AG04449 (cell line): ENCODE measurements at regions not wholly inside any gene's neighbourhood (a gene's known extent, or its start where the extent isn't known, plus 50 kb on each side); places are given as distances from the start of the nearest gene placed in this dataset.
"Not testable (repeated sequence)": the region's sequence is repeated elsewhere in the genome, so short reads cannot be mapped to it uniquely, and the experiment has no call there.

ENCODE experiments used
- CTCF ChIA-PET: fragments of 350-600 bp; formaldehyde crosslinking; extraction: SDS; loops from one replicate; lab custom pipeline; 2021; ENCODE audit warnings: antibody characterized with exemption; lab: Yijun Ruan, JAX
- POLR2A ChIA-PET: fragments of 400-600, 350-600 bp; formaldehyde crosslinking; extraction: SDS; loops from one replicate; lab custom pipeline; 2020; ENCODE audit warnings: antibody characterized with exemption, inconsistent platforms; lab: Yijun Ruan, JAX
- DNase-seq: peaks from one replicate; pipeline ENCODE4 v3.0.0-alpha.2; 2010; ENCODE audit warnings: low read depth, low spot score
- H3K4me3 ChIP-seq: 2 replicates; pipeline ENCODE4 v1.5.1; 2011; ENCODE audit warnings: low read depth, mild to moderate bottlenecking, control low read depth, low read length
- TF ChIP-seq, protein P1 (sequence below): IDR thresholded peaks from one replicate; pipeline ENCODE4 v1.5.1; 2011; ENCODE audit warnings: mild to moderate bottlenecking, moderate library complexity, low read length, control low read depth, inconsistent platforms; ENCODE audit not compliant: insufficient read depth; ENCODE audit errors: missing control alignments

DNA sequence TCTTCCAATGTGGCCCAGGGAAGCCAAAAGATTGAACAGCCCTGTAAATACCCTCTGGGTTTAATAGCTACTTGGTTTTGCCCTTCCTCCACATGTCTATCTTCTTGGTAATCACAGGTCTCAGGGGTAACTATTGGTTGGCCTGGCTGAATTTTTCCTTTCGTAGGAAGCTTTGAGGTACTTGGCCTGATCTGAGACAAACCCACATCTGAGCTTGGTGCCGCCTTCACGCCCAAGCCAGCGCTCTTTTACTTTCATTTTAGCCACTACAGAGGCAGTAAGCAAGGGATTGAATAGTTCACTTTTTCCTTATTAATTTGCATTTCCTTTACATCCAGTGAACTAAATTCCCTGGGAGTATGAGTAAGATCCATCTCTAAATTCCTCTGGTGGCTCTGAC, 397.6 kb upstream of the USP9Y start:
- TF ChIP-seq, protein P1, sequence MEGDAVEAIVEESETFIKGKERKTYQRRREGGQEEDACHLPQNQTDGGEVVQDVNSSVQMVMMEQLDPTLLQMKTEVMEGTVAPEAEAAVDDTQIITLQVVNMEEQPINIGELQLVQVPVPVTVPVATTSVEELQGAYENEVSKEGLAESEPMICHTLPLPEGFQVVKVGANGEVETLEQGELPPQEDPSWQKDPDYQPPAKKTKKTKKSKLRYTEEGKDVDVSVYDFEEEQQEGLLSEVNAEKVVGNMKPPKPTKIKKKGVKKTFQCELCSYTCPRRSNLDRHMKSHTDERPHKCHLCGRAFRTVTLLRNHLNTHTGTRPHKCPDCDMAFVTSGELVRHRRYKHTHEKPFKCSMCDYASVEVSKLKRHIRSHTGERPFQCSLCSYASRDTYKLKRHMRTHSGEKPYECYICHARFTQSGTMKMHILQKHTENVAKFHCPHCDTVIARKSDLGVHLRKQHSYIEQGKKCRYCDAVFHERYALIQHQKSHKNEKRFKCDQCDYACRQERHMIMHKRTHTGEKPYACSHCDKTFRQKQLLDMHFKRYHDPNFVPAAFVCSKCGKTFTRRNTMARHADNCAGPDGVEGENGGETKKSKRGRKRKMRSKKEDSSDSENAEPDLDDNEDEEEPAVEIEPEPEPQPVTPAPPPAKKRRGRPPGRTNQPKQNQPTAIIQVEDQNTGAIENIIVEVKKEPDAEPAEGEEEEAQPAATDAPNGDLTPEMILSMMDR = no peak
- ChIA-PET CTCF (no interaction called here), POLR2A (no interaction called here)
- no peak for DNase-seq
- no peak overlapping the region for H3K4me3 ChIP-seq

- ChIA-PET CTCF (no interaction called here), POLR2A (no interaction called here)
- DNase-seq = no peak
- no peak overlapping the region for H3K4me3 ChIP-seq
- TF ChIP-seq, protein P1 = no peak
These were observed 395.6 kb upstream of the USP9Y start for GRCh38 chrY:12305456-12305855.

DNA sequence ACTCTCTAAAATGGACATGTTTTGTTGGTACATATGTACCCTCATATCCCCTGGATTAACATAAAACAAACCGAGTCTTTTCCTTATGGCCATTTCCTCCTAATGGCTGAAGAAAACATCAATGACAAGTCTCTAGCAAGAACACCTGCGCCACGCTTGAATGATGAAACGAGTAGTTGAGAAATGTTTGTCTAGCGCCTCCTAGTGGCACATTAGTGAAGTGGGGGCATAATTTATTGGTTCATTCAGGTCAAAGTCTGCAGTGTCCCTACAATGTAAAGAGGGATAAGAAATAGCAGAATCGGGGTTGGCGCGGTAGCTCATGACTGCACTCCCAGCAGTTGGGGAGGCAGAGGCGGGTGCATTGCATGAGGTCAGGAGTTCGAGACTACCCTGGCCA, 391.8 kb upstream of the USP9Y start:
- ChIA-PET POLR2A (no interaction called here), CTCF (interaction anchor here (0.7 kb wide), 1 partner anchor 13 kb away, joined by 3 read pairs; no protein-coding TSS in a partner anchor)
- H3K4me3 ChIP-seq = no peak overlapping the region
- no peak for DNase-seq
- TF ChIP-seq, protein P1 = no peak

GRCh38 chrY:12310832-12311231, 390.2 kb upstream of the USP9Y start:
- CTCF ChIA-PET = no interaction called here
- POLR2A ChIA-PET = no interaction called here
- TF ChIP-seq, protein P1 = no peak
- DNase-seq = no peak
- no peak overlapping the region for H3K4me3 ChIP-seq

GRCh38 chrY:12327751-12328150, 373.3 kb upstream of the USP9Y start:
- TF ChIP-seq, protein P1 = no peak
- DNase-seq = no peak
- ChIA-PET POLR2A (no interaction called here), CTCF (no interaction called here)
- no peak overlapping the region for H3K4me3 ChIP-seq

GRCh38 chrY:12331917-12332316, 369.1 kb upstream of the USP9Y start:
- DNase-seq, POLR2A ChIA-PET, H3K4me3 ChIP-seq, CTCF ChIA-PET: not testable (repeated sequence)

DNA sequence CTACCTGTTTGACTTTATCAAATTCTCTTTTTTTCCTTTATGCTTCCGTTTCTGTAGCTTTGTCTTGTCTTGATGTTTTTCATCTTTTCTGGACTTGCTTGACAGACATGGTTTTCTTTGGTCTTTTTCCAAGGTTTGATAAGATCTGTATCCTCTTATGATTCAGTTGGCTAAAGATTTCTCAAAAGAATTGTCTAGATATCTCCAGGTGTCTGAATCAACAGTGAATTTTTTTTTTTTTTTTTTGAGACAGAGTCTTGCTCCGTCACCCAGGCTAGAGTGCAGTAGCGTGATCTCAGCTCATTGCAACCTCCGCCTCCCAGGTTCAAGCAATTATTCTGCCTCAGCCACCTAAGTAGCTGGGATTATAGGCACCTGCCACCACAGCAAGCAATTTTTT, 357.8 kb upstream of the USP9Y start:
- ChIA-PET CTCF (no interaction called here), POLR2A (no interaction called here)

More for the DNA sequence above, 357.8 kb upstream of the USP9Y start:
- DNase-seq = no peak
- H3K4me3 ChIP-seq = no peak overlapping the region
- TF ChIP-seq, protein P1 = no peak
